GM19351 (cell line): ENCODE measurements at regions not wholly inside any gene's neighbourhood (a gene's known extent, or its start where the extent isn't known, plus 50 kb on each side); places are given as distances from the start of the nearest gene placed in this dataset.

ENCODE experiments used
- ATAC-seq: cut with Tn5 transposase; IDR thresholded peaks from one replicate; pipeline ENCODE4 v1.9.1; 2021; ENCODE audit warnings: mild to moderate bottlenecking, moderate library complexity; ENCODE audit not compliant: unreplicated experiment

DNA sequence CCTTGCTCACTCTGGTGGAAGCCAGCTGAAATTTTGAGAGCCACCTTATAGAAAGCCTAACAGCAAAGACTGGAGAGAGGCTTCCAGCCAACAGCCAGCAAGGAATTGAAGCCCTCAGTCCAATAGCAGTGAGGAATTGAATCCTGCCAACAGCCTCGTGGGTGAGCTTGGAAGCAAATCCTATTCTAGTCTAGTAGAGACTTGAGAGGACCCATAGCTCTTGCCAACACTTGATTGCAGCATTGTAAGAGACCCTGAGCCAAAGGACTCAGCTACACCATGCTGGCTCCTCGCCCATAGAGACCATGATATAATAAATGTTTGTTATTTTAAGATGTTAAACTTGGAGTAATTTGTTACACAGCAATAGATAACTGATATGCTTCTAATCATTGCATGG, 403.0 kb upstream of the TNP1 start:
- ATAC-seq = no peak

DNA sequence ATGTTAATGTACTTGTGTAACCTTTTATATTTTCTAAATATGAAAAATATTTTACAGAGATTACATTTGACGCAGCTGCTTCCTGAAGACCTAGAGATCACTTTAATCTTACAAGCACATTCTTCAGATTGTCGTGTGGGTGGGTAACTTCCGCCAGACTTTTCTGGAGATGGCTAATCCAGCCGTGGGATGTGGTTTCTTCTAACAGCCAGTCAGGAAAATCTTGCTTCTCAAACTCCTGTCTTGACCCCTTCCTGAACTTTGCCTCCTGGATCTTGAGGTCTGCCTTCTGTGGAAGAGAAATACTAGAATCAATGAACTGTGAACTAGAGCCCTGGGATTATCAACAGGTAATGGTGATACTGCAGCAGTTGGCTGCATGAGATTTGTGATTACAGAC, 401.6 kb upstream of the TNP1 start:
- no peak for ATAC-seq

DNA sequence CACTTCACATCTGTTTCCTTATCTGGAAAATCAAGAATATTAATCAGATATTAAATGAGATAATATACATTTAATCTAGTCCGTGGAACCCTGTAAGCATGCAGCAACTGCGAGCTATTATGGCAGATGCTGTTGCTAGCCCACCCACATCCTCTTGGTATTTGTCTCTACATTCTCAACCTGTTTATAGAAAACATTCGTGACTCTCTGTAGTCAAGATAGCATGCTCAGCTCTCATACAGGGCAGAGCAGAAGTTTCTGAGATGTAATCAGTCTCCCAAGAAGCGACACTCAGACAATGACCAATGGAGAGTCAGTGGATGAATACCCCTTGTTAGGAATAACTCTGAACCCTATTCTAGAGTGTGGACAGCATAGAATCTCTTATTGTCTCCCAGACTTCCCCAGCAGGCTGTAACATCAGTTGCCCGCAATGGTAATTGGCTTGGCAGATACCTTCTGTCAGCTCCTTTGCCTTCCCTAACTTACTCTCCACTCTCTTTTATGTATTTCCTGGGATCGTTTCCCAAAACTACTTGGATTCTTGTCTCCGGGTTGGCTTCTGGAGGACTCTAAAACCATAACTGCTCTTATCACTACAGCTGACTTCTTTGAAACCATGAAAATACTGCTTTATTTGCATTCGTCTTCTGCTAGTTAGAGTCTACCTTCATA, 400.7 kb upstream of the TNP1 start:
- no peak for ATAC-seq

DNA sequence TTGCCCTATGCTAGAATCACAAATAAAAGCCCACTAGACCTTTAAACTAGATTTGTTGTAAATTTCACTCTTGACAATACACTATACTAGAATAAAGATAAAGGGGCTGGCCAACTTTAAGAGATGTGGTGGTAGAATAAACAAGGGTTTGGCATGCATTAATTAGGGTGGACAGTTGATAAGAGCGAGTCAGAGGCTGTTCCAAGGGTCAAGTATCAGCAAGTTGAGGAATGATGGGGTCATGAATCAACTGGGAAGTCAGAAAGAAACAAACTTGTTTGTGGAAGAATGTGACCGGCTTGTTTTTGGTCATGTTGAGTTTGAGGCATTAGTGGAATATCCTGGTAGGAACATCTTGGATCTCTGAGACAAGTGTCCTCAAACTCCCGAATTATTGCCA, 398.3 kb upstream of the TNP1 start:
- ATAC-seq = no peak

DNA sequence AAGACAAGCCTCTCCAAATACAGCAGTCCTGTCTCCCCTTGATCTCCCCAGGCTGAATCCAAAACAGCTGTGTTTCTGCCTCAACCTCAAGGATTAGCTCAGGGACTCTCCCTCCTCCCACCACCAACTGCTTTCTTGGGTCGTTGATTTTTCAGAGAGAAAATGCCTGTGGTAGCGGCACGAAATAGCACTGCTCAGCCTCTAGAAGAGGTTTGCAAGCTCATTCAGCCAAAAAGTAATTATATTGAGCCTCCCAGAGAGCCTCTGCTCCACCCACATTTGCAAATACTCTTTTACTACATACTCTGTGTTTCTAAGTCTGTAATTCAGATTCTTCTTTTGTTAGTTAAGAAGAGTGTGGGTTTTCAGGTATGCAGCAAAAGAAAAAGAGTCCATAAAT, 396.4 kb upstream of the TNP1 start:
- no peak for ATAC-seq

DNA sequence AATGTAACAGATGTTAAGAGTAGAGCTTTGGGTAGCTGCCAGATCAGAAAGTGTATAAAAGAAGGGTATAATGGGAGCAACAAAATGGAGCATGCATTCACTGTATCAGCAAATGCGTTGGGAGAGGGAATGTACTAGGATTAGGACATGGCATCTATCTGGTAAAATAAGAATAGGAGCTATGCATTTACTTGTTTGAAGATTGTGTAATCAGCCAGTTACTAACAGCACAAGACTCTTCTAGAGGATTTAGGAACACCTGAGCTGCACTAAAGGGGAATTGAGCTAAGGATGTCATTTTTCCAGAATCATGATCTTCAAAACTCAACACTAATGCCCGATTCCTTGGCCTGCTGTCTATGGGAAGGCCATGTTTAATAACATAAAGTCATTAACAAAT, 394.2 kb upstream of the TNP1 start:
- ATAC-seq = no peak

DNA sequence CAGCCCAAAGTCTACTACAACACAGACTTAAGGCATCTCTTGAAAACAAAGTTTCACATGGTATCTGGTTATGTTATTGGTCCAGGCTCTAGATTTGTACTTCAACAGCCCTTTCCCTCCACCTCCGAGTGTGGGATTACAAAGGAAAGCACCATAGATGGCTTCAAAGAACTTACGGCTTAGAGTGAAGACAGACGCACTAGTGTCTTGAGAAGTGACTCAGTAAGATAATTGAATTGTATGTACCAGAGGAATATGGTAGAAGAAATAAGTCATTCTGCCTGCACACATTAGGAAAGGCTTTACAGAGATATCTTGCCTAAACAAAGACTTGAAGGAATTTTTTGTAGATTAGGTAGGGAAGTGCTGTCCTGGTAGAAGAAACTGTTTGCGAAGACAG, 392.3 kb upstream of the TNP1 start:
- ATAC-seq = no peak

DNA sequence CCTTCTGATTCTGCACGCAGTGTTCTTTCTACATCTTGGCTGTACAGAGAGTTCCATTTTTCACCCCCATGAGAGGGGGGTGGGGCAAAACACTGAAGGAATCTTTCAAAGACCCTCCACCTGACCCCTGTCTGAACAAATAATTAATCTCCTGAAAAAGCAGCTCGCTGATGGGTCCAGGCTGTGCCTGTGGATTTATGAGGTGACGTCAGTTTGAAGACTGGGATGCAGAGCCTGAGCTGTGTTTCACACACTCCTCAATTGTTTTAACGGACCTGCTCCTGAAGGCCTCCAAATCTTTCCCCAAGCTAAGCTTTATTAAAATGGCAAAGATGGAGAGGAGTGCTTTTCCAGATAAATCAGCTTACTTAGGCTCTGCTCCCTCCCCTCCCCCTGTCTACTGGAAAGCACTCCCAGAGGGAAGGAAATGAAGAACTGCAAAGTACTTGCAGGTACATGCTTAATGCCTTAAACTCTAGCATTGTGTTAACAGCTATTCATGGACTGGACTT, 390.2 kb upstream of the TNP1 start:
- no peak for ATAC-seq

DNA sequence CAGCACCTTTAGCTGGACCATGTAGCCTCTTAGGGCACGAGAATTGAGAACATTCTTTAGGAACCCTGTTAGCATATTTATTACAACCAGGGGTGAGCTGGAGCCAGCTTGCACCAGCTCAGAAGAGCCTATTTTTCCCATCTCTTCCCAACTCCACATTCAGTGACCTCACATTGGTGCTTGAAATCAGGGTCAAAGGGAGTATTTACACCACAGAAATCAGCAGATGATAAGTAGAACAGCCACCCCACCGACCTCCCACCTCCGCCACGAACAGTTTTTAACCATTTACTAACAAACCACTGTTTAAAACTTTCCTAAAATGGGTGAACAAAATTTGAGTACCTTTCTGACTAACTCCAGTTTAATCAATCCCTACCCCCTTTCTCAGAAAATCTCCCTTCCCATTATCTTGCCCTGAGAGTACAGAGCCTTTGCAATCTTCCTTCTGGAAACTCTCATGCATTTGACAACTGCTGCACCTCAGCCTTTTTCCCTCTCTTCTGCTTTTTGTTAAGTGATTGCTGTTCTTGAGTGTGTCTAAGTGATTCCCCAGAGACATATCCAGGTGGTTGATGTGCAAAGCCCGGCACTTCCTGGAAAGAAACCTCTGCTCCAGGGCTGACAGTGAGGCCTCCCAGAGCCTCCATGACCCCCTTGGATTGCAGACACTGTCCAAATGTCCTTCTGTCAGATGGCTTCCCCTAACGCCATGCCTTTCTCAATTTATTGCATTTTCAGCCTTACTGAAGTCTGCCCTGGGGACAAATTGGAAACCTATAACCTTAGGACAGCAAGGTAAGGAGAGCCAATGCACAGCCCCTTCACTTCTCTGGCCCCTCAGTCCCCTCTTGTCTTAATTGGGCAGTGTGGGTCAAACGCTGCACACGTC, 389.5 kb upstream of the TNP1 start:
- no peak for ATAC-seq

DNA sequence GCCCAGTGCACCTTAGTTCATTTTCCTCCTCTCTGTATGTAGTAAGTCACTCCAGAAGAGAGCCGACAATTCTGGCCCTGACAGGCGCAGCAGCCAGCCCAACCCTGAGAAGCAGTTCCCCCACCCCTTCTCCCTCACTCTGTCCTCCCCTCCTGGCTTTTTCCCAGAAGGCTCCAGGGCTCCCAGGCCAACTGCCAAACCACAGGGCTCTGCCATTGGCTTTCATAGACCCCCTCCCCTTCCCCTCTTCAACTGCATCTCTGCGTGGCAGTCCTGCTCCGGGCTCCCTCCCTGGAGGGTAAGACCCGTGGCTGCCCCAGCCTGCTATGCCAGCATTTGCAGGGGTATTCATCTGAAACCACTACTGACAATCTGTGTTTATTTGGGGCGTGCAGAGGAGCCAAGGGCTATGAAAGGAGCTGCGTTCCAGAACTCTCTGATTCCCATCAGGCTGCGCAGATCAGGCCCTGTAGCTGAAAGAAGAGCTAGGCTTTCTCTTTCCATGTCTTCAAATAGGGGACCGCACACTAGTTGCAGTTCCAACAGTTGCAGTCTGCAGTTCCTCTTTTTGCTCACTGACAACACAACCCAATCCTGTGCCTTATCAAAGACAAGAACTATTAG, 388.6 kb upstream of the TNP1 start:
- ATAC-seq = peak; percentile 99

DNA sequence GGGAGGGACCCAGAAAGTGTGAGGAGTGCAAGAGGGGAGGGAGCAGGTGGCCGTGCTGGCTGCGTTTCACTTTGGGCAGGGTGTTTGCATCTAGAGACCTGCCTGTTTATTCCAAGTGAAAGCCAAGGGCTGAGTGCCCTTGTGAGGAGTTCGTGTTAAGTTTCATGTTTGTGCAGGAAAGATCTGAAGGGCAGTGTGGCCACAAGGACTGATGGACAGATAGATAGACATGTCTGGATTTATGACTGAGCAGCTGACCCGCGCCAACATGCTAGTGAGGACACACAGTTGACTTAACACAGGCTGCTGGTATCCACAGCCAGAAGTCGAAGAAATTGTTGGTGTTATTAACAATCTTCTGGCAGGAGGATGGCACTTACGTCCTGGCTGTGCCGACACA, 387.6 kb upstream of the TNP1 start:
- no peak for ATAC-seq

DNA sequence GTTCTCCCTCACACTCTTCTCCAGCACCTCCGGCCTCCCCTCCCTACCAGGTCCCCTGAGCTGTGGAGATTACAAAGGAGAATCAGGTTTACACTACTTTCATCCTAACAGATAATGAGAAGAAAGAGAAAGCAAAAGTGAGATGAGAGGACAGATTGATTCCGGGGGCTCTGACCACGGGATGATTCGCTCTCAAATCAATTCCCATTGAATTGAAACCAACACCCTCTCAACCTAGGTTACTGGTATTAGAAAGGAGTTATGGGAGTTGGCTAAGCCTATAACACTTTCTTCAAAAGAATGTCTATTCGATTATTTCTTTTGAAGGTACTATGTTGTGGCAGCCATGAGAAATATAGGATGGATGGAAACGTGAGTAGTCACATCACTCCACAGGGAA, 386.2 kb upstream of the TNP1 start:
- ATAC-seq = no peak

DNA sequence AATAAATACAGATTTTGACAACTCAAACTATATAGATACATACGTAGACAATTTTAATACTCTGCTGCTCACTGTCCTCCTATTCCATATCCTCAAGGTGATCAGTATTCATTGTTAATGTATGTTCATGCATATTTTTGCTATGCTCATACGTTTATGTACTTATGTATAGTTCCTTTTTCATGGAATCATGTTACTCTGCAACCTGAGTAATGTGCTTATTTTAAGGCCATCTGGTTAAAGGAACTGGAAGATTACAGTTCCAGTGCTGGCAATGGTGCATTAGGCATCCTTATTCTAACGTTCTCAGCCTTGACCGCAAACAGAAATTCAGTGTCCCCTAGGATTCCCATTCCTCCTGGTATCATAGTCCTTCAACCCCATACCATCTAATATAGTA, 385.0 kb upstream of the TNP1 start:
- ATAC-seq = no peak

DNA sequence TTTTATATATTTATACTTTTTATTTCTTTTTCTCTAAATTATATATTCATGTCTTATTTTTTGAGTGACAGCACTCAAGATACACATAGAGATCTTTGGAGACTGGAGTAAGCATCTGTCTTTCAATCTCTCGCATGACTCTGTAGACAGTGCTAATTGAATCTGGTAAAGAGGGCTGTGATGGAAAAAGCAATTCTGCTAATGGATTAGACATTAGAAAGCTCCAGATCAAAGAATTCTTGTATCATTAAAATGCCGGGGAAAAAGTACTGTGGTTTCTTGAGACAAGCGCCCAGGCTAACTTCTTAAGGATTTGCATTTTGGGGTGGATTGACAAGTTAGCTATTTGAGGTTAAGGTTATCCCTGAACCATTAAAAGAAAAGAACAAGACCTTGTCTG, 383.1 kb upstream of the TNP1 start:
- no peak for ATAC-seq

DNA sequence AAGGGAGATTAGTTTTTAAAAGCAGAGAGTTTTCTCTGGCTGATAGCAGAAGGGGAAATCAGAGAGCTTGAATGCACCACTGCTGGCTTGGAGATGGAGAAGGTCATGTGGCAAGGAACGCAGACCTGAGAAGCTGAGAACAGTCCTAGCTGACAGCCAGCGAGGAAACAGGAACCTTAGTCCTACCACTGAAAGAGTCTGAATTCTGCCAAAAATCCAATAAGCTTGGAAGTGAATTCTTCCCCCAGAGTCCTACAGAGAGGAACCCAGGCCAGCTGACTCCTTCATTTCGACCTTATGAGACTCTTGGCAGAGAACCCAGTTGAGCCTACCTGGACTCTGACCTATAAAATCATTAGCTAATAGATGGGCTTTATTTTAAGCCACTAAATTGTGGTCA, 371.9 kb upstream of the TNP1 start:
- ATAC-seq = no peak

DNA sequence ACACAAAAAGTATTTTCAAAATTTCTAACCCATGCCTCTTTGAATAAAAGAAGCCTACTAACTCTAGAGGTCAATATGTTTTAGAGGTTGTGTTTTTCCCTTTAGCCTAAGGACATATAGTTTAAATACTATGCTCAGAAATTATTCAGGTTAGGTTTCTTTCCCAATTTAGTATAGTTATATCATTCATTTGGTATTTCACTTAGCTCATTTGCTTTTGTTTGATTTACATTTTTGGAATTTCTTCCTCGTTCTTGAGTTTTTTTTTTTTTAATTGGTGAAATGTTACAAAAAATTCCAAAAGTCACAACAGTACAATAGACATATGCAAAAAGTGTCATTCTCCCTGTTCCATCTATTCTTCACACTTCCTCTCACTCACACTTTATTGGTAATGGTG, 371.3 kb upstream of the TNP1 start:
- no peak for ATAC-seq

DNA sequence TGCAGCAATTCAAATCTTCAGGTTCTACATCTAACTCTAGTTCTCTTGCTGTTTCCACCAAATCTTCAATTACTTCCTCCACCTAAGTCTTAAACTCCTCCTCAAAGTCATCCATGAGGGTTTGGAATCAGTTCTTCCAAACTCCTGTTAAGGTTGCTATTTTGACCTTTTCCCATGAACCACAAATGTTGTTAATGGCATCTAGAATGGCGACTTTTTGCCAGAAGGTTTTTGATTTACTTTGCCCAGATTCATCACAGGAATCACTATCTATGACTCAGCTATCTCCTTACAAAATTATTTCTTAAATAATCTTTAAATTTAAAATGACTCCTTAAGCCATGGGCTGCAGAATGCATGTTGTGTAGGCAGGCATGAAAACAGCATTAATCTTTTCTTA, 368.9 kb upstream of the TNP1 start:
- no peak for ATAC-seq

DNA sequence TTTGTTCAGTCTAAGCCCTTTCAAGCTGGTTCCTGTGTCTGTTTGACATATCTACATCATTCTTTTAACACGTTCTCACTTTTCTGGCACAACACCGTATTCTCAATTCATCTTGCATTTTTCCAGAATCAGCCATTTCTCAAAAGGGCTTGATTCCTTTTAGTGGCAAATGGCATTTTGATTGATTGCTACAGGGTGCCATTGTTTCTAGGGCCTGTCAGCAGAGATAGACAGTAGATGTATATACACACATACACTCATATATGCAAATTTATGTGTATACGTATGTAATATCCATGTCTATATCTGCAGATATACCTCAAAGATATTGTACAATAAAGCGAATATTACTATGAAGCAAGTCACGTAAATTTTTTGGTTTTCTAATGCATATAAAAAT, 367.9 kb upstream of the TNP1 start:
- no peak for ATAC-seq

DNA sequence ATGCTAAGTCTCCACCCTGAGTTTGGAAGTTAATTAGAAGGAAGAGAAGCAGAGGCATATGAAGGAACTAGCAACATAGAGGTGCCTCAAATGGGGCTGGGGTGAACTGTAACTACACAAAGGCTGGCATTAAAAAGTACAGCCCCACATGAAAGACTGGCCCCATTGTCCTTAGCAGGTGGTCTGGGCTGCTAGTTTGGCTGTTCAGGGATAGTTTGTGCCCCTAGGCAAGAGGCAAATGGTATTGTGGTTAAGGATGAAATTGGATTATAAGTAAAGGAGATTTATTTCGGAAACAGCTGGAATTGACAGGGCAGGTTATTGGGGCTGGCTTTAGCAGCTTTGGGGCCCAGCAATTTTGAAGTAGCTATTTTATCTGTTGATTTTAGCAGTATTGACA, 365.7 kb upstream of the TNP1 start:
- no peak for ATAC-seq

DNA sequence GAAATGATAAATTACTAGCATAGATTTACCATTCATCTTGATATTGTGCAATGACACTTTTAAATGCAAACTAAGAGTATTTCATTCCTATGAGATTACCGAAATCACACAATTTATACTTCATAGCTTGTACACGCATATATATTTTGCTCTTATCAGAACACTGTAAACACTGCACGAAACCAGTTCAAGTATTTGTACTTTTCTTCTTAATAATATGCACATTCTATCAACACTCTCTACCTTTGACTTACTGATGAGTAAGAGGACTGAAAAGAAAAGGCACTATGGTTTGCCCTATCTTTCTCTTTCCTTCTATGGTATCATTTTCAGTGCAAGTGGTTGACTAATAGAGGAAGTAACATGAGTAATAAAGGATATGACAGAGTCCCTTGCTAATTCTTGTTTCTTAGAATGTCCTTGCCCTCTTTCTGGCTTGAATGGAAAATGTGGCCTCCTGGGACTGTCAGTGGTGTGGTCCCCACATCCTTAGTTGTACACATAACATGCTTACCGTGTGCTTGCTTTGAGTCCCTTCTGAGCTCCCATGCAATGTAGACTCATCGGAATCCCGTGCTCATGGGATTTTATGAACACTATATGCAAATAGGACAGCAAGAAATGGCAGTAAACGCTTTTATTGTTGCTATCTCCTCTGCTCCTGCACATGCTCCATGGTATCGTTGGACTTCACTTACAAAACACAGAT, 363.5 kb upstream of the TNP1 start:
- ATAC-seq = peak; percentile 68

DNA sequence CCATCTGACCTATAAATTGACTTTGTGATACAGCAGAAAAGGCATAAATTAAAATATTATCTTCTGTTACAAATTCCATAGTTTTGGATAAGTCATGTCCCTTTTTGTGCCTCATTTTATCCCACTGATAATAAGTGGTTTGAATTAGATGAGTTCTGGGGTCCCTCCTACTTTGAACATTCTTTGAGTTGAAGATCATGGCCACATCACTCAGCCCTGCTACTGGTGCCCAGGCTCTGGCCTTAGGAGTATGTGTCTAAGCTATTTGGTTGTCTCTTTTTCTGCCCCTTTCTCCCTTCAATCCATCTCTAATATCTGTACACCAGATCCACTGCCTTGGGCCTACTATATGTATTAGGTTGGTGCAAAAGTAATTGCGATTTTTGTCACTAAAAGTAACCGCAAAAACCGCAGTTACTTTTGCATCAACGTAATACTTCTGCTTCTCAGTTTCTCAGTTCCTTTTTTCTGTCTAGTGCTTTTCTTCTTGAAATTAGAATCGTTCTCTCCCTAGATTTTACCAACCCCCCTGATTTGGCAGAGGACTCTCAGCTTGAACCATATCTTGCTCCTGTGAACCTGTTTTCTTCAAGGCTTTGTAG, 362.5 kb upstream of the TNP1 start:
- peak; percentile 25 for ATAC-seq
